GM23338 (cell line): ENCODE measurements at regions not wholly inside any gene's neighbourhood (a gene's known extent, or its start where the extent isn't known, plus 50 kb on each side); places are given as distances from the start of the nearest gene placed in this dataset.

Experiments
- ATAC-seq: fragments of 200-7000 bp; cut with Tn5 transposase; 3 replicates; pipeline ENCODE4 v1.9.1; 2020
- DNase-seq: peaks from one replicate; pipeline ENCODE4 v3.0.0-alpha.2; 2015; ENCODE audit warnings: low spot score
- H2AFZ ChIP-seq: fragments of 200-600 bp; sonication (generic); 2 replicates; pipeline ENCODE4 v1.8.0; 2016; ENCODE audit warnings: antibody characterized with exemption, mild to moderate bottlenecking, moderate library complexity
- H3F3A ChIP-seq: fragments of 200-600 bp; sonication (generic); replicated peaks from 2 replicates; pipeline ENCODE4 v1.8.0; 2017; ENCODE audit warnings: antibody characterized with exemption, mixed run types, low read depth
- H3K27ac ChIP-seq: fragments of 200-600 bp; sonication (generic); 2 replicates; pipeline ENCODE4 v1.6.1; 2016; ENCODE audit warnings: low read depth
- H3K27me3 ChIP-seq: fragments of 200-600 bp; sonication (generic); 2 replicates; pipeline ENCODE4 v1.8.0; 2016; ENCODE audit warnings: mild to moderate bottlenecking, mixed run types, moderate library complexity; ENCODE audit not compliant: insufficient read depth
- H3K36me3 ChIP-seq: fragments of 200-600 bp; sonication (generic); 2 replicates; pipeline ENCODE4 v1.8.0; 2016; ENCODE audit warnings: mild to moderate bottlenecking; ENCODE audit not compliant: insufficient read depth
- H3K4me1 ChIP-seq: fragments of 200-600 bp; sonication (generic); 2 replicates; pipeline ENCODE4 v1.8.0; 2016; ENCODE audit warnings: mild to moderate bottlenecking, moderate library complexity; ENCODE audit not compliant: insufficient read depth
- H3K4me2 ChIP-seq: fragments of 200-600 bp; sonication (generic); 2 replicates; pipeline ENCODE4 v1.7.1; 2017; ENCODE audit warnings: mixed run types
- H3K4me3 ChIP-seq: fragments of 200-600 bp; sonication (generic); 2 replicates; pipeline ENCODE4 v1.6.1; 2016; ENCODE audit warnings: mixed run types
- H3K79me2 ChIP-seq: fragments of 200-600 bp; sonication (generic); replicated peaks from 2 replicates; pipeline ENCODE4 v1.8.0; 2017; ENCODE audit warnings: mild to moderate bottlenecking; ENCODE audit not compliant: insufficient read depth
- H3K9me2 ChIP-seq: fragments of 200-600 bp; sonication (generic); 2 replicates; pipeline ENCODE4 v1.8.0; 2017; ENCODE audit not compliant: insufficient read depth
- H4K20me1 ChIP-seq: fragments of 200-600 bp; sonication (generic); replicated peaks from 2 replicates; pipeline ENCODE4 v1.8.0; 2017; ENCODE audit warnings: mild to moderate bottlenecking; ENCODE audit not compliant: insufficient read depth
- H3K27ac Mint-ChIP-seq: 2 replicates; pipeline ENCODE4 v1.8.0; 2020; ENCODE audit warnings: inconsistent platforms, mild to moderate bottlenecking, moderate library complexity, mixed read lengths
- H3K27me3 Mint-ChIP-seq: 3 replicates; pipeline ENCODE4 v1.8.0; 2022; ENCODE audit warnings: low read depth, mild to moderate bottlenecking, moderate library complexity, mixed read lengths, inconsistent platforms; ENCODE audit not compliant: insufficient read depth, poor library complexity
- H3K36me3 Mint-ChIP-seq: 3 replicates; pipeline ENCODE4 v1.8.0; 2021; ENCODE audit warnings: low read depth, mild to moderate bottlenecking, inconsistent platforms, moderate library complexity, mixed read lengths
- H3K4me1 Mint-ChIP-seq: 3 replicates; pipeline ENCODE4 v1.8.0; 2020; ENCODE audit warnings: mild to moderate bottlenecking, inconsistent platforms, mixed read lengths
- H3K4me3 Mint-ChIP-seq: 3 replicates; pipeline ENCODE4 v1.8.0; 2021; ENCODE audit warnings: moderate library complexity, mild to moderate bottlenecking, inconsistent platforms, mixed read lengths
- H3K9me3 Mint-ChIP-seq: 3 replicates; pipeline ENCODE4 v1.8.0; 2020; ENCODE audit warnings: moderate library complexity, mild to moderate bottlenecking, inconsistent platforms, mixed read lengths
- CREB1 ChIP-seq: fragments of 250-450 bp; sonication (Bioruptor Pico); IDR thresholded peaks from 2 replicates; pipeline ENCODE4 v1.5.0; 2020; ENCODE audit warnings: low read depth, mild to moderate bottlenecking, moderate library complexity
- ETS1 ChIP-seq: IDR thresholded peaks from 2 replicates; pipeline ENCODE4 v1.6.1; 2016; ENCODE audit warnings: antibody characterized with exemption
- EZH2 ChIP-seq: fragments of 200-600 bp; sonication (generic); IDR thresholded peaks from one replicate; pipeline ENCODE4 v1.8.0; 2017; ENCODE audit warnings: antibody characterized with exemption, mild to moderate bottlenecking, low read depth; ENCODE audit not compliant: unreplicated experiment
- EZH2phosphoT487 ChIP-seq: fragments of 200-600 bp; sonication (generic); IDR thresholded peaks from one replicate; pipeline ENCODE4 v1.8.1; 2018; ENCODE audit warnings: antibody characterized with exemption; ENCODE audit not compliant: unreplicated experiment
- JUNB ChIP-seq: IDR thresholded peaks from one replicate; pipeline ENCODE4 v1.6.1; 2016; ENCODE audit warnings: antibody characterized with exemption; ENCODE audit not compliant: unreplicated experiment
- POLR2AphosphoS5 ChIP-seq: IDR thresholded peaks from 2 replicates; pipeline ENCODE4 v1.6.1; 2016; ENCODE audit warnings: antibody characterized with exemption, low read depth
- REST ChIP-seq: IDR thresholded peaks from one replicate; pipeline ENCODE4 v1.6.1; 2018; ENCODE audit warnings: antibody characterized with exemption; ENCODE audit not compliant: unreplicated experiment
- ZNF331 ChIP-seq: fragments of 250-450 bp; sonication (Bioruptor Pico); IDR thresholded peaks from 2 replicates; pipeline ENCODE4 v1.5.0; 2020; ENCODE audit warnings: low read depth, mild to moderate bottlenecking, moderate library complexity
- ZNF462 ChIP-seq: fragments of 250-450 bp; sonication (Bioruptor Pico); IDR thresholded peaks from 2 replicates; pipeline ENCODE4 v1.5.0; 2020; ENCODE audit warnings: mild to moderate bottlenecking, moderate library complexity

GRCh38 chr12:105555556-105556295 is 225.2 kb downstream of the C12orf75 start (continued):
- no peak for TF ChIP-seq REST
- no peak for TF ChIP-seq EZH2phosphoT487
- no peak for TF ChIP-seq POLR2AphosphoS5
- TF ChIP-seq JUNB, result no peak
- no peak for TF ChIP-seq ZNF331 (CRISPR knock-in tag)

- H3K27ac Mint-ChIP-seq, result no peak overlapping the region
- H3K79me2 ChIP-seq, result no peaks in the 10 kb centered on the region
- no peaks in the 10 kb centered on the region for H4K20me1 ChIP-seq
- no peaks in the 10 kb centered on the region for H3K27me3 Mint-ChIP-seq
- peaks cover 14% of the 10 kb centered on the region for H3K4me1 Mint-ChIP-seq
- TF ChIP-seq REST (no peak), ETS1 (no peak), ZNF331 (CRISPR knock-in tag) (no peak), JUNB (no peak), ZNF462 (no peak), EZH2 (no peak), CREB1 (no peak)
- no peaks in the 10 kb centered on the region for H3K4me1 ChIP-seq
- H3K36me3 Mint-ChIP-seq, result no peaks in the 10 kb centered on the region
- H3K9me3 Mint-ChIP-seq, result no peaks in the 10 kb centered on the region
- DNase-seq (no peak), ATAC-seq (no peak)
- H3K4me3 ChIP-seq, result no peak overlapping the region
- no peaks in the 10 kb centered on the region for H3F3A ChIP-seq
- no peak overlapping the region for H3K27ac ChIP-seq
- H3K27me3 ChIP-seq, result no peaks in the 10 kb centered on the region
- H3K4me2 ChIP-seq, result no peak overlapping the region
- no peak overlapping the region for H3K4me3 Mint-ChIP-seq
- 0 out of 2 replicates have a peak, but pooled peaks cover 5% of the 10 kb centered on the region for H3K9me2 ChIP-seq
- no peak overlapping the region for H2AFZ ChIP-seq
- no peaks in the 10 kb centered on the region for H3K36me3 ChIP-seq
Observed at GRCh38 chr12:105559310-105559709, 228.8 kb downstream of the C12orf75 start.
